Kidney (tissue), 13 donors: ENCODE measurements at regions not wholly inside any gene's neighbourhood (a gene's known extent, or its start where the extent isn't known, plus 50 kb on each side); places are given as distances from the start of the nearest gene placed in this dataset.

Source experiments
- DNase-seq, 5 donors: peaks; one replicate each; pipeline ENCODE4 v3.0.0-alpha.2; 2013 to 2020
- FAIRE-seq: peaks from 2 replicates; lab custom pipeline; 2012; peaks lifted over from hg19 to GRCh38; lab: Jason Lieb, UNC
- H3K27ac ChIP-seq, 2 donors: one replicate each; pipeline ENCODE4 v1.7.0; 2013; ENCODE audit warnings: low read depth in 2 of 2, low read length in 2 of 2, inconsistent platforms in 1 of 2
- H3K27me3 ChIP-seq: one replicate; pipeline ENCODE4 v1.7.1; 2013; ENCODE audit warnings: low read length, inconsistent platforms; ENCODE audit not compliant: control insufficient read depth, insufficient read depth
- H3K36me3 ChIP-seq, 3 donors: one replicate each; pipeline versions ENCODE4 v1.7.0 to v1.7.1; 2013; ENCODE audit warnings: low read length in 3 of 3, control low read depth in 1 of 3, inconsistent platforms in 1 of 3; ENCODE audit not compliant: insufficient read depth in 3 of 3, control insufficient read depth in 2 of 3
- H3K4me1 ChIP-seq, 3 donors: one replicate each; pipeline versions ENCODE4 v1.7.0 to v1.7.1; 2013; ENCODE audit warnings: low read length in 3 of 3, inconsistent platforms in 1 of 3, low read depth in 1 of 3; ENCODE audit not compliant: control insufficient read depth in 2 of 3, insufficient read depth in 2 of 3
- H3K4me3 ChIP-seq, 3 donors: one replicate each; pipeline versions ENCODE4 v1.7.0 to v1.8.1; 2013; ENCODE audit warnings: low read length in 3 of 3, control low read depth in 1 of 3, inconsistent platforms in 1 of 3
- H3K9ac ChIP-seq, 3 donors: one replicate each; pipeline versions ENCODE4 v1.7.0 to v1.7.1; 2013; ENCODE audit warnings: low read length in 3 of 3, control low read depth in 1 of 3, inconsistent platforms in 1 of 3
- H3K9me3 ChIP-seq, 3 donors: one replicate each; pipeline versions ENCODE4 v1.7.0 to v1.7.1; 2013; ENCODE audit warnings: low read length in 3 of 3, control low read depth in 1 of 3, inconsistent platforms in 1 of 3; ENCODE audit not compliant: control insufficient read depth in 2 of 3, insufficient read depth in 1 of 3
- CTCF ChIP-seq: IDR thresholded peaks from 3 replicates; pipeline ENCODE4 v1.5.1; 2012; ENCODE audit warnings: mild to moderate bottlenecking, moderate library complexity, borderline replicate concordance; ENCODE audit not compliant: insufficient read depth; ENCODE audit errors: extremely low read depth
- intact Hi-C: fragments of 100-400 bp; cut with DNase I; formaldehyde crosslinking; loops from one replicate; pipeline ENCODE4 v1.11.1; 2022
- donor health status: control.
- donor health status: control.
- donor health status: control.
- donor health status: control.
- donor health status: control.
- donor health status: DM: yes; HTN: yes; CAD: no.
- donor health status: Normal renal cell carcinoma (clear cell type).

GRCh38 chr5:2006193-2006970, 123.7 kb upstream of the IRX4 start:
- intact Hi-C loops = no loop called here
- DNase-seq (no peak), FAIRE-seq (no peak)
- no peaks in the 10 kb centered on the region for H3K9me3 ChIP-seq
- no peaks in the 10 kb centered on the region for H3K27me3 ChIP-seq
- TF ChIP-seq CTCF = no peak
- no peak overlapping the region for H3K27ac ChIP-seq
- H3K4me3 ChIP-seq = no peak overlapping the region
- no peaks in the 10 kb centered on the region for H3K36me3 ChIP-seq
- H3K9ac ChIP-seq = no peak overlapping the region
- H3K4me1 ChIP-seq = no peaks in the 10 kb centered on the region

- no peak for TF ChIP-seq CTCF
- H3K9me3 ChIP-seq = no peaks in the 10 kb centered on the region
- no peak overlapping the region for H3K4me3 ChIP-seq
- no peak overlapping the region for H3K9ac ChIP-seq
- intact Hi-C loops = no loop called here
- no peak for FAIRE-seq
- H3K4me1 ChIP-seq = no peaks in the 10 kb centered on the region
- DNase-seq = no peak
- H3K27me3 ChIP-seq = no peaks in the 10 kb centered on the region
- H3K36me3 ChIP-seq = no peaks in the 10 kb centered on the region
- no peak overlapping the region for H3K27ac ChIP-seq
Observed at GRCh38 chr5:2005101-2006041, 122.6 kb upstream of the IRX4 start.

GRCh38 chr5:2003690-2004365, 121.1 kb upstream of the IRX4 start:
- no peaks in the 10 kb centered on the region for H3K36me3 ChIP-seq
- H3K4me3 ChIP-seq = no peak overlapping the region
- no peaks in the 10 kb centered on the region for H3K27me3 ChIP-seq
- H3K27ac ChIP-seq = no peak overlapping the region
- intact Hi-C loops = no loop called here
- no peak for TF ChIP-seq CTCF
- FAIRE-seq = no peak
- no peaks in the 10 kb centered on the region for H3K9me3 ChIP-seq
- DNase-seq = no peak
- no peak overlapping the region for H3K9ac ChIP-seq
- no peaks in the 10 kb centered on the region for H3K4me1 ChIP-seq
